Endodermal cell (in vitro differentiated cells): ENCODE measurements at regions not wholly inside any gene's neighbourhood (a gene's known extent, or its start where the extent isn't known, plus 50 kb on each side); places are given as distances from the start of the nearest gene placed in this dataset.

Source experiments
- DNase-seq: peaks from one replicate; pipeline ENCODE4 v3.0.0-alpha.2; 2017
- H3K27ac ChIP-seq: 2 replicates; pipeline ENCODE4 v1.5.1; 2013; ENCODE audit warnings: mild to moderate bottlenecking, low read depth, low read length, moderate library complexity
- H3K27me3 ChIP-seq: 2 replicates; pipeline ENCODE4 v1.6.1; 2013; ENCODE audit warnings: mild to moderate bottlenecking, low read length, moderate library complexity; ENCODE audit not compliant: insufficient read depth, control insufficient read depth, poor library complexity, severe bottlenecking
- H3K36me3 ChIP-seq: 2 replicates; pipeline ENCODE4 v1.7.0; 2013; ENCODE audit warnings: mild to moderate bottlenecking, low read length, moderate library complexity; ENCODE audit not compliant: control insufficient read depth, insufficient read depth
- H3K4me1 ChIP-seq: one replicate; pipeline ENCODE4 v1.7.0; 2013; ENCODE audit warnings: low read length; ENCODE audit not compliant: control insufficient read depth, insufficient read depth
- H3K4me3 ChIP-seq: 2 replicates; pipeline ENCODE4 v1.5.1; 2013; ENCODE audit warnings: mild to moderate bottlenecking, low read length, moderate library complexity
- H3K9ac ChIP-seq: 2 replicates; pipeline ENCODE4 v1.6.1; 2013; ENCODE audit warnings: mild to moderate bottlenecking, low read length, moderate library complexity; ENCODE audit not compliant: poor library complexity, severe bottlenecking; ENCODE audit errors: extremely low read depth
- H3K9me3 ChIP-seq: 2 replicates; pipeline ENCODE4 v1.6.1; 2013; ENCODE audit warnings: mild to moderate bottlenecking, low read length, moderate library complexity; ENCODE audit not compliant: control insufficient read depth
- H3K27ac Mint-ChIP-seq: 2 replicates; pipeline ENCODE4 v1.8.0; 2020; ENCODE audit warnings: mixed read lengths
- H3K27me3 Mint-ChIP-seq: 2 replicates; pipeline ENCODE4 v1.8.0; 2021; ENCODE audit warnings: mild to moderate bottlenecking, mixed read lengths; ENCODE audit not compliant: insufficient read depth
- H3K36me3 Mint-ChIP-seq: 2 replicates; pipeline ENCODE4 v1.8.0; 2020; ENCODE audit warnings: low read depth, mixed read lengths
- H3K4me1 Mint-ChIP-seq: 2 replicates; pipeline ENCODE4 v1.8.0; 2020; ENCODE audit warnings: mixed read lengths
- H3K4me3 Mint-ChIP-seq: 2 replicates; pipeline ENCODE4 v1.8.0; 2020; ENCODE audit warnings: mild to moderate bottlenecking, moderate library complexity, mixed read lengths
- H3K9me3 Mint-ChIP-seq: 2 replicates; pipeline ENCODE4 v1.8.0; 2020; ENCODE audit warnings: mild to moderate bottlenecking, mixed read lengths
- CTCF ChIP-seq: fragments of 200-600 bp; sonication (generic); conservative IDR thresholded peaks from 2 replicates; pipeline ENCODE4 v1.5.0; 2021; ENCODE audit warnings: antibody characterized with exemption, mild to moderate bottlenecking
- WGBS, 2 experiments: methylation state at CpG; one replicate each; pipeline versions ENCODE4 v1.1.5 to v1.1.7; 2013; ENCODE audit warnings: missing lambda C conversion rate in 2 of 2, mixed read lengths in 1 of 2; ENCODE audit not compliant: insufficient coverage in 1 of 2, insufficient read length in 1 of 2; 5-methylcytosine and 5-hydroxymethylcytosine counted together

GRCh38 chr1:70509996-70510876, 99.2 kb downstream of the CTH start:
- Histone ChIP-seq H3K27ac (no peak overlapping the region), H3K36me3 (no peaks in the 10 kb centered on the region), H3K4me1 (no peaks in the 10 kb centered on the region), H3K4me3 (no peak overlapping the region), H3K27me3 (no peaks in the 10 kb centered on the region), H3K9ac (no peak overlapping the region), H3K9me3 (no peaks in the 10 kb centered on the region)
- no peaks in the 10 kb centered on the region for H3K9me3 Mint-ChIP-seq
- no peak overlapping the region for H3K4me3 Mint-ChIP-seq
- peaks cover 2% of the 10 kb centered on the region for H3K4me1 Mint-ChIP-seq
- H3K27ac Mint-ChIP-seq, result no peak overlapping the region
- H3K36me3 Mint-ChIP-seq, result no peaks in the 10 kb centered on the region
- TF ChIP-seq CTCF, result peak; percentile 89
- 83 to 87% methylated on average over 13 to 19 of the region's 19 CpGs for WGBS, 2 experiments
- DNase-seq, result no peak
- no peaks in the 10 kb centered on the region for H3K27me3 Mint-ChIP-seq

GRCh38 chr1:70517444-70517843, 106.4 kb downstream of the CTH start:
- Mint-ChIP-seq H3K36me3 (no peaks in the 10 kb centered on the region), H3K27me3 (no peaks in the 10 kb centered on the region), H3K4me3 (no peak overlapping the region), H3K9me3 (no peaks in the 10 kb centered on the region), H3K4me1 (peaks cover 10% of the 10 kb centered on the region), H3K27ac (no peak overlapping the region)
- Histone ChIP-seq H3K4me3 (no peak overlapping the region), H3K9me3 (no peaks in the 10 kb centered on the region), H3K4me1 (no peaks in the 10 kb centered on the region), H3K9ac (no peak overlapping the region), H3K27ac (no peak overlapping the region), H3K36me3 (no peaks in the 10 kb centered on the region), H3K27me3 (no peaks in the 10 kb centered on the region)
- 77 to 100% methylated on average over 1 to 2 of the region's 2 CpGs for WGBS, 2 experiments
- no peak for DNase-seq
- TF ChIP-seq CTCF, result no peak

GRCh38 chr1:70518106-70518505, 107.0 kb downstream of the CTH start:
- Histone ChIP-seq H3K27me3 (no peaks in the 10 kb centered on the region), H3K9ac (no peak overlapping the region), H3K36me3 (no peaks in the 10 kb centered on the region), H3K9me3 (no peaks in the 10 kb centered on the region), H3K4me3 (no peak overlapping the region), H3K27ac (no peak overlapping the region), H3K4me1 (no peaks in the 10 kb centered on the region)
- H3K4me1 Mint-ChIP-seq, result peaks cover 10% of the 10 kb centered on the region
- no peaks in the 10 kb centered on the region for H3K27me3 Mint-ChIP-seq
- no peak for TF ChIP-seq CTCF
- no peak for DNase-seq
- H3K27ac Mint-ChIP-seq, result no peak overlapping the region
- H3K9me3 Mint-ChIP-seq, result no peaks in the 10 kb centered on the region
- H3K36me3 Mint-ChIP-seq, result no peaks in the 10 kb centered on the region
- no peak overlapping the region for H3K4me3 Mint-ChIP-seq
- WGBS, 2 experiments, result 100% methylated on average over 1 of the region's 1 CpG
